ENCODE measurements at regions not wholly inside any gene's neighbourhood (a gene's known extent, or its start where the extent isn't known, plus 50 kb on each side); places are given as distances from the start of the nearest gene placed in this dataset.

DNA sequence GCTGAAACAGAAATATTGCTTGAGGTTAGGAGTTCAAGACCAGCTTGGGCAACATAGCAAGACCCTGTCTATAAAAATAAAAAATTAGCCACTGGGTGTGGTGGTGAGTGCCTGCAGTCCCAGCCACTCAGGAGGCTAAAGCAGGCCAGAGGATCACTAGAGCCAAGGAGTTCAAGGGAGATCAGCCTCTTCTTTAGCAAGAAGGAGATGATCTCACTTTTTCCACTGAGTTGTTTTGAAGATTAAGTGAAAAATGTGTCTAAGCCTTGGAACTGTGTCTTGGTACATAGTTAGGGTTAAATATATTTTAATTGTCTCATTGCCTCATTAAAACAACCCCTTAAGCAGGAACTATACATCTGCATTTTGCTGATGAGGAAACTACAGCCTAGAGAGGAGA is 279.0 kb upstream of the ZFP64 start:
- no peak for DNase-seq

GRCh38 chr20:52469128-52469527 is 277.5 kb upstream of the ZFP64 start:
- no peak for DNase-seq

DNA sequence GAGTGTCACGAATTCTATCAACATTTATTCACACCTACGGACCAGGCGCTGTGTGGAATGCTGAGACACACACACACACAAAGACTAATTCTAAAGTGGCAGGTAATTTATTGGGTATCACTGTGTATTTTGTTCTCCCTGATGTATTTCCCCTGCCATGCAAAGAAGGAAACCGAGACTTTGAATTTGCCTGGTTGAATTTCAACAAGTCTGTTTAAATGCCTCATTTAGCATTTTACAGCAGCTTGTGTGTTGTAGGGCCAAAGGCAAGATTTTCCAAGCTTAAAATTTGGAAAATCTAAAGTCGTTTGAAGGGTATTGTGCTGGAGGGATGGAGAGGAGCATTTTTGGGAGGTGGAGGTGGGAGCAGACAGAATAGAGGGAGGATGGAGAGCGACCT is 274.4 kb upstream of the ZFP64 start:
- DNase-seq: no peak

GRCh38 chr20:52461582-52461981 is 270.0 kb upstream of the ZFP64 start:
- DNase-seq: no peak

GRCh38 chr20:52459150-52459549 is 267.6 kb upstream of the ZFP64 start:
- no peak for DNase-seq

DNA sequence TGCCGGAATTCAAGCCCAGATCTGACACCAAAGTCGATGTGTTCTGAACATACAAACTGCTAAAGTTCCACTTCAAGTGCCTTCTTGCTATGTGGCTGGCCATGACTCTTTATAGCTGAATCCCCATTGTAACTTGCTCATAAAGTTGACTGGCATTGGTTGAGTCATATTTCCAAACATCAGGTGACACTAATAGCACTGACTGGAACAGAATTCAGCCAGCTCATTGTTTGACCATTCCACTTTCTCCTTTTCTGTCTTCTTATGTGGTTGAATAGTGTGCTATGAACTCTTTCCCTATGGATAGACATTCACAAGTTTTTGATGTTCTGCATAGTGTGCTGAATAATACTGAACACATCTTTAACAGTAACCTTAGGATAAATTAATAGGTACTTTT is 266.2 kb upstream of the ZFP64 start:
- no peak for DNase-seq

GRCh38 chr20:52454660-52455059 is 263.1 kb upstream of the ZFP64 start:
- no peak for DNase-seq

- DNase-seq: no peak
Measured at GRCh38 chr20:52448513-52449232, 257.1 kb upstream of the ZFP64 start.

- no peak for DNase-seq
Measured at GRCh38 chr20:52447225-52447551, 255.6 kb upstream of the ZFP64 start.

GRCh38 chr20:52446421-52447224 is 255.0 kb upstream of the ZFP64 start:
- DNase-seq: no peak

- DNase-seq: no peak
Measured at GRCh38 chr20:52444455-52444854, 252.9 kb upstream of the ZFP64 start.

GRCh38 chr20:52443874-52444273 is 252.3 kb upstream of the ZFP64 start:
- DNase-seq: no peak

DNA sequence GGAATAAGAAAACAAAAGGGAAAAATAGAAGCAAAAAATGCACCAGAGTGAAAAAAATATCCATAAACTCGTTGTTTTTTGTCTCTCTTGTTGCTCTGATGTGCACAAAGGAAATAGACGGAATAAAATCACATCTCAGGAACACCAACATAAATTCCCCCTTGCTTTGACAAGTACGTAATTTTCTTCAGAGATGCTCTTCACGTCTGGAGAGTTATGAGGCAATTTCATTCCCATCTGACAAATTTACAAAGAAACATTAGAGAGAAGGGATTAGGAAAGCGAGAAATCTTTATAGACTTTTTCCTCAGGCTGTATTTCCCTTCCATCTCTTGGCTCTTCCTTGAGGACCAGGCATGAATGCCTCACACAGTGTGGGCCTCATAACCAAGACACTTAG is 250.1 kb upstream of the ZFP64 start:
- no peak for DNase-seq

DNA sequence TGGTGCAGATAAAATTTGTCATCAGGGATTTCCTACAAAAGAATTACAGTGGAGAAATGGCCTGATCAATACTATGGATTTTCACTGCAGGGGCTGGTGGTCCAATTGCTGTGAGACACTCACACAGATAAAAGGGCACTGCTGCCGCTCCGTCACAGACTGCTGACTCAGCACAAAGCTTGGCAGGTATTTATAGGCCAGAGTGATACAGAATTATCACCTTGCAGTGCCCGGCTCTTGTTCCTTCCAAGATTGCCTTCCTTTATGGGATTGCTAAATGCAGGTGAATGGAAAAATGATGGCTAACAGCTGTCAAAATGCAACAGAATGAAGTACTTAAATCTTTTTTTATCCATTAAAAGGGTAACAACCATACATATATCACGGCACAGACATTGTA is 247.8 kb upstream of the ZFP64 start:
- DNase-seq: no peak

- DNase-seq: no peak
Measured at GRCh38 chr20:52438326-52438963, 246.9 kb upstream of the ZFP64 start.

DNA sequence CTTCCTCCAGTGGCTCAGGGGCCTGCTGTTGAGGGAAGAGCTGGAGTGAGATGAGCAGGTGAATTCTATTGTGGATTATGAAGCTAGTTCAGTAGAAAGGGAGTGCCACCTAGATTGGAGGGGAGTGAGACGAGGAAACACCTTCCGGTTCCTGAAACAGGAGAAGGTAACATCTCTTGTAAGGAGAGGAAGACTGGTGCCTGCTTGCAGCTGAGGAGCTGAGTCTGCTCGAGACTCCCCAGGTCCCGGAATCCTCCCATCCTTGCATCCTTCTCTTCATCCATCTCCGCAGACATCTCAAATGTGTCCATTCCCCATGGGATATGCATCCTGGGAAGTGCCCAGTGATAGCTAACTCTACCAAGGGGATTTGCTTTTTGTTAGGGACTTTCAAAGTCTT is 242.9 kb upstream of the ZFP64 start:
- DNase-seq: no peak

GRCh38 chr20:52434041-52434425 is 242.5 kb upstream of the ZFP64 start:
- DNase-seq: no peak

DNA sequence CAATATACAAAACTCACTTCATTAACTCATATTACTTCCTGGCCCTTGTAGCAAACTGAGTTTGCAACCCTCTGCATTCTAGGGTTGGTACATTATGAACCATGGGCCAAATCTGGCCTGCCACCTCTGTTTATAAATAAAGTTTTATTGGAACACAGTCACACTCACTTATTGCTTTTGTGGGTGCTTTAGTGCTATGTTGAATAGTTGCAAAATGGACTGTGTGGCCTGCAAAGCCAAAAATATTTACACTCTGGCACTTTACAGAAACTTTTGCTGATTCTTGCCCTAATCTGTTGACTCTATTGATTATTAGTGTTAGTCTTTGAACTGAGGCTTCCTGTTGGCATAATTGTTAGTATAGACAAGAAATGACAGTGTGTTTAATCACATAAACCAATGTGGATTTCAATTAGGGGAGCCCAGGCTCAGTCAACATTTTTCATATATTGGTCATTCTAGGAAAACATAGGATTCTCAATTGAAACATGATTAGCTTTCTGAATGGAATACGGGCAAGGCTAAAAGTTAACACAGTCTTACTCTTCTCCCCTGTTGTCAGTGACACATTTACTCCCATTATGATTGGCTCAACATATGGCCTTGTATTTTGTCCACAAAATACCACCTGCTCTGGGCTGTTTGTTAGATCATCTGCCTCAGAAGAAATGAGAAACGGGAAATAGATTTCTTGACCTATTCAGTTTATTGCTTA is 241.9 kb upstream of the ZFP64 start:
- no peak for DNase-seq

- no peak for DNase-seq
Measured at GRCh38 chr20:52432740-52433139, 241.2 kb upstream of the ZFP64 start.

GRCh38 chr20:52429029-52429428 is 237.4 kb upstream of the ZFP64 start:
- no peak for DNase-seq

DNA sequence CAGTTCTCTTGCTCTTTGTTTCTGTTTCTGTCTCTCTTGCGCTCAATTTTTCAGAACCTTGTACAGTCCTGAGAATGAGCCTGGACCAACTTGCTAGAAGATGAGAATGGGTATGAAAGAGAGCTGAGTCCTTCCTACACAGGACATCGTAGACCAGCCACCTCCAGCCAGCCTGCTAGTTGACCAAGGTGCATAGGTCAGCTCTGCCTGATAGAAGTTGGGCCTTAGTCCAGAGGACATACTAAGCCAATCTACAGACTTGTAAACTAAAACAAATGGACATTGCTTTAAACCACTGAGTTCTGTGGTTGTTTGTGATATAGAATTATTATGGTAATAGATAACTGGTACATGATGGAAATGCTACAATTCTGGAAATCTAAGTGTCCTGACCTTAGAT is 236.4 kb upstream of the ZFP64 start:
- DNase-seq: no peak

DNA sequence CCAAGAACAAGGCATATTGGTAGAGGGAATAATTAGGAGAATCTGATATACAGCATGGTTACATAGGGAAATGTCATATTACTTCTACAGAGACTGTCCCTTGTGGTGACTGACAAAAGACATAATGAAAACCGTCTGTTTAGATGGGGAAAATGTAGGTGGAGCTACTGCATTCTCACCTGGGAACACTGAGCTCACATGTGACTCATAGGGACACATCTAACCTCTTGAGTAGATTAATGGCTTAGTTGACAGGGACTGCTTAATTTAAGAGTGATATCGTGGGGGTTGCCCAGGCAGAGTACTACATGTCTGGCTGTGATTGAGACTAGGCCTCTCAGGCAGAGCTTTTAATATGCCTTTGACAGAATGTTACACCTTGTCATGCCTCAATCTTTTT is 235.3 kb upstream of the ZFP64 start:
- no peak for DNase-seq

GRCh38 chr20:52425701-52426100 is 234.1 kb upstream of the ZFP64 start:
- no peak for DNase-seq

DNA sequence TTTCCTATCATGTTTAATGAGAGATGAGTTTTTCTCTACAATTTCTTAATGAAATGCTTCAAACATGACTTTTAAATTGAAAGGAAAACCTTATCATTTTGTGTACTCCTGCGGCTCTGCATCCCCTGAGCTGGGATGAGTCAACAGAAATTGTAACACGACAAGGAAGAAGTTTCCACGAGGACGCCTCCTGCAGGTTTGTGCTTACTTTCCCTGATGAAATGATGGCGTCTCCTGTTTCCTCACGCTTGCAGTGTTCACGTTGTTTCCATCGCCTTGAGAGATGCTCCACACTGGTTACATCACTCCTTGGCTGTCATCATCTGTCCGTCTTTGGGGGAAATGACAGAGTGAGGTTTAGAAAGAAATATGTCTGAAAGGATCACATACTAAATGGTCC is 233.7 kb upstream of the ZFP64 start:
- DNase-seq: no peak
